Neutrophil (primary cell): ENCODE measurements at regions not wholly inside any gene's neighbourhood (a gene's known extent, or its start where the extent isn't known, plus 50 kb on each side); places are given as distances from the start of the nearest gene placed in this dataset.
"Not testable (repeated sequence)": the region's sequence is repeated elsewhere in the genome, so short reads cannot be mapped to it uniquely, and the experiment has no call there.

Experiments
- H3K27ac ChIP-seq: fragments of 200-600 bp; sonication (generic); 2 replicates; pipeline ENCODE4 v1.5.1; 2016; ENCODE audit warnings: mild to moderate bottlenecking, moderate library complexity
- H3K27me3 ChIP-seq: fragments of 200-600 bp; sonication (generic); 2 replicates; pipeline ENCODE4 v1.6.0; 2016; ENCODE audit warnings: mild to moderate bottlenecking
- H3K36me3 ChIP-seq: fragments of 200-600 bp; sonication (generic); 2 replicates; pipeline ENCODE4 v1.5.1; 2017
- H3K4me1 ChIP-seq, 2 experiments: fragments of 200-600 bp in 1 of 2; sonication (generic) in 1 of 2; 1 replicate in 1 of 2; 2 replicates in 1 of 2; pipeline versions ENCODE4 v1.5.1 to v1.6.1; 2013 to 2016; ENCODE audit warnings: low read depth in 1 of 2, low read length in 1 of 2, mild to moderate bottlenecking in 1 of 2, moderate library complexity in 1 of 2; ENCODE audit not compliant: control insufficient read depth in 1 of 2, insufficient read depth in 1 of 2
- H3K4me3 ChIP-seq, 2 experiments: fragments of 200-600 bp in 1 of 2; sonication (generic) in 1 of 2; 1 replicate in 1 of 2; 2 replicates in 1 of 2; pipeline ENCODE4 v1.5.1; 2013 to 2016; ENCODE audit warnings: low read depth in 1 of 2, low read length in 1 of 2, mild to moderate bottlenecking in 1 of 2, moderate library complexity in 1 of 2
- H3K9me3 ChIP-seq: fragments of 200-600 bp; sonication (generic); 2 replicates; pipeline ENCODE4 v1.5.1; 2016
- TF ChIP-seq, protein P1 (sequence below): fragments of 200-600 bp; sonication (generic); IDR thresholded peaks from 2 replicates; pipeline ENCODE4 v1.5.1; 2016; ENCODE audit warnings: antibody characterized with exemption

DNA sequence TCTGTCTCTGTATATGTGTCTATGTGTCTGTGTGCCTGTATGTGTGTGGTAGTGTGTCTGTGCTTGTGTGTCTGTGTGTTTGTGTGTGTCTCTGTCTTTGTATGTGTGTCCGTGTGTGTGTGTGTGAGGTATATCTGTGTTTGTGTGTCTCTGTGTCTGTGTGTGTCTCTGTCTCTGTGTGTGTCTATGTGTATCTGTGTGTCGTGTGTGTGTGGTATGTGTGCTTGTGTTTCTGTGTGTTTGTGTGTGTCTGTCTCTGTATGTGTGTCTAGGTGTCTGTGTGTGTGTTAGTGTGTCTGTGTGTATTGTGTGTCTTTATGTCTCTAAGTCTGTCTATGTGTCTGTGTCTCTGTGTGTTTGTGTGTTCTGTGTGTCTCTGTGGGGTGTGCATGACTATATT, 158.6 kb downstream of the TMEM121 start:
- Histone ChIP-seq H3K4me1 (no peaks in the 10 kb centered on the region), H3K27ac (no peak overlapping the region), H3K36me3 (no peaks in the 10 kb centered on the region), H3K27me3 (peaks cover 9% of the 10 kb centered on the region), H3K9me3 (no peaks in the 10 kb centered on the region), H3K4me3 (no peak overlapping the region)
- TF ChIP-seq, protein P1, sequence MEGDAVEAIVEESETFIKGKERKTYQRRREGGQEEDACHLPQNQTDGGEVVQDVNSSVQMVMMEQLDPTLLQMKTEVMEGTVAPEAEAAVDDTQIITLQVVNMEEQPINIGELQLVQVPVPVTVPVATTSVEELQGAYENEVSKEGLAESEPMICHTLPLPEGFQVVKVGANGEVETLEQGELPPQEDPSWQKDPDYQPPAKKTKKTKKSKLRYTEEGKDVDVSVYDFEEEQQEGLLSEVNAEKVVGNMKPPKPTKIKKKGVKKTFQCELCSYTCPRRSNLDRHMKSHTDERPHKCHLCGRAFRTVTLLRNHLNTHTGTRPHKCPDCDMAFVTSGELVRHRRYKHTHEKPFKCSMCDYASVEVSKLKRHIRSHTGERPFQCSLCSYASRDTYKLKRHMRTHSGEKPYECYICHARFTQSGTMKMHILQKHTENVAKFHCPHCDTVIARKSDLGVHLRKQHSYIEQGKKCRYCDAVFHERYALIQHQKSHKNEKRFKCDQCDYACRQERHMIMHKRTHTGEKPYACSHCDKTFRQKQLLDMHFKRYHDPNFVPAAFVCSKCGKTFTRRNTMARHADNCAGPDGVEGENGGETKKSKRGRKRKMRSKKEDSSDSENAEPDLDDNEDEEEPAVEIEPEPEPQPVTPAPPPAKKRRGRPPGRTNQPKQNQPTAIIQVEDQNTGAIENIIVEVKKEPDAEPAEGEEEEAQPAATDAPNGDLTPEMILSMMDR, result no peak

DNA sequence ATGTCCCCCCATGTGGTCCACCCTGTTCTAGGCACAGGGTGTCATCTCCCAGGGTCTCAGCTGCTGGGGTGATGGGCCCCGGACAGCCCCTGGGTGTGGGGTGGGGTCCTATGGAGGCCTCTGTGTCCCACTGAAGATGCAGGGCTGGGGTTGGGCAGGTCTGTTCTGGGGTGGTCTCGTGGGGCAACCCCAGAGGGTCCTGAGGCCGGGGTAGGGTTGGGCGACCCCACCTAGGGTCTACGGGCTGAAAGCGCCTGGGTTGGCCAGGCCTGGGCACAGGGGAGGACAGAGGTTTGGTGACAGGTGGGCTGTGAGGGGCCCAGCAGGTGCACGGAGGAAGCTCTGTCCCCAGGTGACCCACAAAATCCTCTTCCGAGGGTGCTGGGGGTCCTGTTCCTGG, 159.2 kb downstream of the TMEM121 start:
- H3K27ac ChIP-seq, H3K27me3 ChIP-seq, H3K9me3 ChIP-seq, H3K4me3 ChIP-seq, H3K36me3 ChIP-seq, H3K4me1 ChIP-seq: not testable (repeated sequence)

DNA sequence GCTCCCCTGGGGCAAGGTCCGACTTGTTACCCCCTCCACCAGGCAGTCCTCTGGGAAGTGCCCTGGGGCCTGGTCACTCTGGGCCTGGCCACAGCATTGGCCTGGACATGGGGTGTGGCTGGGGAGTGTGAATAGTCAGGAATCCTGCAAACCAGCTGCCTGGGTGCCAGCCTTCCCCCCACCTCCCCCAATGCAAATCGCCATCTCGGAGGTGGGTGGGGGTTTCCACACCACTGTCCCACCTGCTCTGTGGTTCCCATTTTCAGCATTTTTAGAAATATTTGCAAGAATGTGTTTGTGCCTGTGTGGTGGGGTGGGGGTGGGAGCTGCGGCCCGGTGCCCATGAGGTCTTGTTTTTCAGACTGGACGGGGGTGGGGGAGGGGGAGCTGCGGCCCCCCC, 159.7 kb downstream of the TMEM121 start:
- H3K27ac ChIP-seq, H3K9me3 ChIP-seq, H3K36me3 ChIP-seq, H3K4me1 ChIP-seq, H3K27me3 ChIP-seq, H3K4me3 ChIP-seq: not testable (repeated sequence)

DNA sequence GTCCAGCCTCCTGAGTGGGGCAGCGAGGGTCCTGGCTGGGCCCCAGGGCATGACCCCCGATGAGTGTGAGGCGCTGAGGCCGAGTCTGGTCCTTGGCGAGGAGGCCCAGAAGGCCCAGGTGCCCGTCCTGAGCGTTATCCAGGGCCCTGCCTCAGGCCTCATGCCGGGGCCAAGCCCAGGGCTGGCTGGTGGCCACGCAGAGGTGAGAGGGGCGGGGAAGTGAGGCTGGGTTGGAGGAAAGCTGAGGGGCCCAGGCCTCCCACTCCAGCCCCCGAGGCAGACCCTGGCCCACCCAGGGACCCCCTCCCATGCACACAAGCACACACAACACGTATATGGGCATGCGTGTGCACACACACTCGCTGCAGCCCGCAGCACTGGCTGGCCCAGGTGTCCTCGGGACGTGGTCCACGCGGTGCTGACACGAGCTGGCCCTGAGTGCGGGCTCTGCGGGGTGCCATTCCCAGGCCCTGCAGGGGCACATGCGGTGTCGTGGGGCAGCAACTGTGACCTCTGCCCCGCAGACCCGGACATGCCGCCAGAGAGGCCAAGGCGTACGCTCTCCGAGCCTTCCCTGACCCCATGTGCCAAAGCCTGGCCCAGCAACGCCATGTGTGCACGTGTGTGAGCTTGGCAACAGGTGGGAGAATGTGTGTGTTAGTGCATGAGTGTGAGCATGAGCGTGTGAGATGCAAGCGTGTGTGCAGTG, 160.2 kb downstream of the TMEM121 start:
- not testable (repeated sequence) for H3K4me3 ChIP-seq, H3K27me3 ChIP-seq, H3K9me3 ChIP-seq, H3K4me1 ChIP-seq, H3K36me3 ChIP-seq, H3K27ac ChIP-seq

DNA sequence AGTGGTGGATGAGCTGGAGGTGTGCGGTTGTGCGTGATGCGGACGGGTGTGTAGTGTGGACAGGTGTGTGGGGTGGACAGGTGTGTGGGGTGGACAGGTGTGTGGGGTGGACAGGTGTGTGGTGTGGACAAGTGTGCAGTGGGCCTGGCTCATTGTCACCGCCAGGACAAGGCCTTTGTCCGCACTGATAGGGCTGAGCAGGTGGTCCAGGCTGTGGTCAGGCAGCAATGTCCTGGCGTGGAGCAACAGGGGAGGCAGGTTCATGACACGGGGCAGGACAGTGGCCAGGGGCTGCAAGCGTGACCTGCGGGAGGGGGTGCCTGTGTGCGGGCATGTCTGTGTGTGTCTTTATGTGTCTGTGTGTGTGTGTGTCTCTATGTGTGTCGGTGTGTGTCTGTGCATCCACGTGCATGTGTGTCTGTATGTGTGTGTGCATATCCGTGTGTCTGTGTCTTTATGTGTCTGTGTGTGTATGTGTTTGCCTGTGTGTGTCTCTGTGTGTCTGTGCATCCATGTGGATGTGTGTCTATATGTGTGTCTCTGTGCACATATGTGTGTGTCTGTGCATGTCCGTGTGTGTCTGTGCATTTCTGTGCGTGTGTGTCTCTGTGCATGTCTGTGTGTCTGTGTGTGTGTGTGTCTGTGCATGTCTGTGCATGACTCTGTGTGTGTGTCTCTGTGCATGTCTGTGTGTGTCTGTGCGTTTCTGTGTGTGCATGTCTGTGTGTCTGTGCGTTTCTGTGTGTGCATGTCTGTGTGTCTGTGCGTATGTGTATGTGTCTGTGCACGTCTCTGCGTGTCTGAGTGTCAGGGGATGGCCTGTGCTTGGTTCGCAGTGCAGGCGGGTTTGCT, 161.0 kb downstream of the TMEM121 start:
- H3K27me3 ChIP-seq, H3K9me3 ChIP-seq, H3K4me1 ChIP-seq, H3K27ac ChIP-seq, H3K36me3 ChIP-seq, H3K4me3 ChIP-seq: not testable (repeated sequence)

DNA sequence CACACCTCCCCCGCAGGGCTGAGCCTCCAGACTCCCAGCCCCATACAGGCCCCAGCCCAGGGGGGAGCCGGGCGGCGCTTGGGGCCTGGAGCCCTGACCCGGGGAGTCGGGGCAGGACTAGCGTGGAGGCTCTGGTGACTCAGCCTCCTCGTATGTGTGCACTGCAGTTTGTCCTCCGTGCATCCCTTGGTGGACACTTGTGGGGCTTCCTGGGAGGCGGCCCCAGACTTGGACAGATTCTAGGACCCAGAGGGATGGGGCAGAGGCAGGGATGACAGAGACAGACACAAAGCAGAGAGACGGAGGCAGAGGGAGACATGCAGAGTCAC, 161.6 kb downstream of the TMEM121 start:
- not testable (repeated sequence) for H3K4me3 ChIP-seq, H3K36me3 ChIP-seq, H3K27me3 ChIP-seq, H3K9me3 ChIP-seq, H3K4me1 ChIP-seq, H3K27ac ChIP-seq

DNA sequence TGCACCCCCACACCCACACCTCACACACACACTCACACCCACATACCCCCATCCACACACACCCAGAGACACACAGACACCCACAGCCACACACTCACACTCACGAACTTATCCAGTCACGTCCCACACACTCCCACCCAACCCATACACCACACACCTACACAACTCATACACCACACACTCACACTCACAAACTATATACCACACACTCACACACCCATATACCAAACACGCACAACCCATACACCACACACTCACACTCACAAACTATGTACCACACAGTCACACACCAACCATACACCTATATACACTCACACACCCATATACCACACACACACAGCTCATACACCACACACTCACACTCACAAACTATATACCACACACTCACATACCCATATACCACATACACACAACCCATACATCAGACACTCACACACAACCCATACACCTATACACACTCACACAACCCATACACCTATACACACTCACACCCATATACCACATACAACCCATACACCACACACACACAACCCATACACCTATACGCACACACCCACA, 162.4 kb downstream of the TMEM121 start:
- not testable (repeated sequence) for H3K36me3 ChIP-seq, H3K4me1 ChIP-seq, H3K9me3 ChIP-seq, H3K27ac ChIP-seq, H3K4me3 ChIP-seq, H3K27me3 ChIP-seq

DNA sequence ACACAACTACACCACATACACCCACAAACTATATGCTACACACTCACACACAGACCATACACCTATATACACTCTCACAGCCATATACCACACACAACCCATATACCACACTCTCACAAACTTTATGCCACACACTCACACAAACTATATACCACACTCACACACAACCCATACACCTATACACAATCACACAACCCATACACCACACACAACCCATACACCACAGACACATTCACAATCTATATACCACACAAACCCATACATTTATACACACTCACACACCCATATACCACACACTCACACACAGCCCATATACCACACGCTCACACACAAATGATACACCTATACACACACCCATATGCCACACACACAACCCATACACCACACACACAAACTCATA, 163.3 kb downstream of the TMEM121 start:
- H3K9me3 ChIP-seq, result no peaks in the 10 kb centered on the region
- H3K27ac ChIP-seq, result no peak overlapping the region
- no peaks in the 10 kb centered on the region for H3K4me1 ChIP-seq
- H3K4me3 ChIP-seq, result no peak overlapping the region
- H3K27me3 ChIP-seq, result no peaks in the 10 kb centered on the region
- H3K36me3 ChIP-seq, result no peaks in the 10 kb centered on the region
- TF ChIP-seq, protein P1, result no peak
